Epithelial cell of prostate (primary cell): ENCODE measurements at regions not wholly inside any gene's neighbourhood (a gene's known extent, or its start where the extent isn't known, plus 50 kb on each side); places are given as distances from the start of the nearest gene placed in this dataset.
"Not testable (repeated sequence)": the region's sequence is repeated elsewhere in the genome, so short reads cannot be mapped to it uniquely, and the experiment has no call there.

Experiments used
- DNase-seq: peaks from one replicate; pipeline ENCODE4 v3.0.0-alpha.2; 2011; ENCODE audit warnings: low read depth, low spot score
- H3K27ac ChIP-seq: fragments of 450-650 bp; 2 replicates; pipeline ENCODE4 v1.5.1; 2017; ENCODE audit warnings: mild to moderate bottlenecking

DNA sequence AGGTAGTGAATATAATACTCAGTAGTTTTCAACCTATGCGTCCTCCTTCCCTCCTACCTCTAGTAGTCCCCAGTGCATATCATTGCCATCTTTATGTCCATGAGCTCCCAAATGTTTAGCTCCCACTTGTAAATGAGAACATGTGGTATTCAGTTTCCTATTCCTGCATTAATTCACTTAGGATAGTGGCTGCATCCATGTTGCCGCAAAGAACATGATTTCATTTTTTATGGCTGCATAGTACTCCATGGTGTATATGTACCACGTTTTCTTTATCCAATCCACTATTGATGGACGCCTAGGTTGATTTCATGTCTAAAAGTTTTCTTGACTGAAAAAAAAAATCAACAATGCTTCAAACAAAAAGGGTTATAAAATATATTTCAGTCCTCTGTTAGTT is 303.4 kb upstream of the SGCG start:
- no peak for DNase-seq
- H3K27ac ChIP-seq: no peak overlapping the region

DNA sequence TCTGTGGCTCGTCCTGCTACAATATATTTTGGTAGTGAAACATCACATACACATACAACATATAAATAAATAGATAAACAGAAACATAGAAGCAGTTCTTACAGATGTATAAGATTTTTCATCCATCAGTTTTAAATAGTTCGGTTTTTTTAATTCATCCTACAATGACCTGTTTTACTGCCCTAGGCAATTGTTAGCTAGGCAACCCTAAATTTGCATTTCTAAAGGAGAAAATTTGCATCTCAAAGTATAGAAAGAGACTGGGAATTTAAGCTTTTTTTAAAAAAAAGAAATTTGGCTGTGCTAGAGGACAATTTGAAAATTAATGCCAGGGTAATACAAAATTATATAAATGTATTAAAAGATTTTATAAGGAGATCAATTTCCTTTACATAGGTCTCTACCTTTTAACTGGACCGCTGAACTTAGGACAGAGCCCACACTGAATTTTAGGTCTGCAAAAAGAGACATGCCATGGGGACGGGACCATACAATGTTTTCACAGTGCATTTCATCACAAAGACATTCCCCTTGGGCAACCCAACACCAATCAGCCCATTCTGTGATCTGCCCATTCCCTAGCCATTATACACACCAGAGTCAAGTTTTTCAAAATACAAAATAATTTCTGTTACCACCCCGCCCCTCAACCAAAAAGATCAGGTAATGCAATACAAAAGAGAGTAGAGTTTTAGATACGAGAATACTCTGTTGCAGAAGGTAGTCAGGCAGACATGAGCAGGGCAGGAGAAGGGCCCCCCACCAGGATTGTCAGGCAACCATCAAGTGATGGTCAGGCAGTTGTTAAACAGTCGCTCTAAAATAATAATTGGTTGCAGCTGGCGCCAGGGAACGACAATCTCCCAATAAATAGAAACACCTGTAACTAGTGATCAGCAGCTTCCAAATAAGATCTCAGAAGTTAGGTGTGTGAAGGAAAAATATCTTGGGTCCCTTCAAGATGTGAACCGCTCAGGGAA is 299.7 kb upstream of the SGCG start:
- H3K27ac ChIP-seq: no peak overlapping the region
- DNase-seq: no peak

DNA sequence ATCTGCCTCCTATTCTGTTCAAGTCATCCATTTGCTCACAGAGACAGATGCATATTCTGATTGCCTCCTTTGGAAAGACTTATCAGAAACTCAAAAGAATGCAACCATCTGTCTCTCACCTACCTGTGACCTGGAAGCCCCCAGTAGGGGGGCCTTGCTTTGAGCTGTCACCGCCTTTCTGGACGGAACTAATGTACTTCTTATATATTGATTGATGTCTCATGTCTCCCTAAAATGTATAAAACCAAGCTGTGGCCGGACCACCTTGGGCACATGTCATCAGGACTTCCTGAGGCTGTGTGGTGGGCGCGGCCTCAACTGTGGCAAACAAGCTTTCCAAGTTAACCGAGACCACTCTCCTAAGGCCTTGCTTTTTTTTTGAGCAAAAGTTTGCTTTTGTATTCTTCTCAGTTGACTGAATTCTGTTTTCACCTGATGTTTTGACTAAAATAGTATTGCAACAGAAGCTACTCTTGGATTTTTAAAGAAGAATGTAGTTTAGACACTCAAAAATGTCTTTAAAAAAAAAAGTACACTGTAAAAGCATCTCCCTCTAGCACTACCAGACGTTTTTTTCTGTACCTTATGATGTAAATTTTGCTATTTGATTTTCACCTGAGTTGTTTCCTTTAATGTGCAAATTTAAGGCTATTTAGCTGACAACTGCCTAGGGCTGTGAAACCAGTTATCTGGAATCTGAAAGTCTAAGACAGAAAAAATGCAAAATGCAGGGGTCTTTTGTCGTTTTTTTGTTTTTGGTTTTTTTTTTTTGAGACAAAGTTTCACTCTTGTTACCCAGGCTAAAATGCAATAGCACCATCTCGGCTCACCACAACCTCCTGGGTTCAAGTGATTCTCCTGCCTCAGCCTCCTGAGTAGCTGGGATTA is 298.8 kb upstream of the SGCG start:
- not testable (repeated sequence) for H3K27ac ChIP-seq, DNase-seq

- no peak overlapping the region for H3K27ac ChIP-seq
- DNase-seq: no peak
Measured at GRCh38 chr13:22883262-22883840, 297.4 kb upstream of the SGCG start.

- DNase-seq: no peak
- H3K27ac ChIP-seq: no peak overlapping the region
Measured at GRCh38 chr13:22883956-22884355, 296.8 kb upstream of the SGCG start.

- H3K27ac ChIP-seq, DNase-seq: not testable (repeated sequence)
Measured at GRCh38 chr13:22886061-22886460, 294.7 kb upstream of the SGCG start.

- not testable (repeated sequence) for DNase-seq
Measured at GRCh38 chr13:22889376-22889775, 291.4 kb upstream of the SGCG start.

GRCh38 chr13:22893204-22893603 is 287.6 kb upstream of the SGCG start:
- peak overlapping the region; percentile 26 for H3K27ac ChIP-seq
- no peak for DNase-seq

More at GRCh38 chr13:22889376-22889775, 291.4 kb upstream of the SGCG start:
- peak overlapping the region; percentile 4 for H3K27ac ChIP-seq

GRCh38 chr13:22893777-22894176 is 287.0 kb upstream of the SGCG start:
- peak overlapping the region; percentile 26 for H3K27ac ChIP-seq
- no peak for DNase-seq

DNA sequence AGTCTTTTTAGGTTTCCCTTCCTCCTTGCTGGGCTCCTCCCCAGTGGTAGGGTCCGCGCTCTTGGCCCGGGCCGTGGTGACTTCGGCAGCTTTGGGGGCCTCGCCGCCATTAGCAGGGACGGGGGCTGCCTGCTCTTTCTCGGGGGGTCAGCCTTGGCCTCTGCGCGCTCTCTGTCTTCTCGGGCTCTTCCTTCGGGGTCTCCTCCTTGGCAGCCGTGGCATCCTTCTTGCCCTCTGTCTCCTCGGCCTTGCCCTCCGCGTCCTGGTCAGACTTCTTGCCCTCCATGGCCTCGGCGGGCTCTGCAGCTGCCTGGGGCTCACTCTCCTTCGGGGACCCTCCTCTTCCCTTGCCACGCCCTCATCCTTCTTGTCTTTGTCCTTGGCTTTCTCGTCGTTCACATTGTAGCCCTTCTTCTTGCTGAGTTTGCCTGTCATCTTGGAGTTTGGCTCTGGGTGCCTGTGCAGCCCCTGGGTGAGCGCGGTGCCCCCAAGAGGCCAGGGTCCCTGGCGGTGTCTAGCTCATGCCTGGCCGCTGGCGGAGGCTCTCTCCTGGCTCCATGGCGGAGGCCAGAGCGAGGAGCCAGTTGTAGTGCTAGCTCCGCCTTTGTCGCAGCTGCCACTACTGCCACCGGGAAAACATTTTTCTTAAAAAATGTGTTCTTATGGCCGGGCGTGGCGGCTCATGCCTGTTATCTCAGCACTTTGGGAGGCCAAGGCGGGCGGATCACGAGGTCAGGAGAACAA is 283.0 kb upstream of the SGCG start:
- DNase-seq: no peak
- H3K27ac ChIP-seq: no peak overlapping the region

GRCh38 chr13:22900416-22900951 is 280.3 kb upstream of the SGCG start:
- not testable (repeated sequence) for DNase-seq, H3K27ac ChIP-seq

GRCh38 chr13:22903301-22903700 is 277.5 kb upstream of the SGCG start:
- no peak overlapping the region for H3K27ac ChIP-seq
- no peak for DNase-seq

DNA sequence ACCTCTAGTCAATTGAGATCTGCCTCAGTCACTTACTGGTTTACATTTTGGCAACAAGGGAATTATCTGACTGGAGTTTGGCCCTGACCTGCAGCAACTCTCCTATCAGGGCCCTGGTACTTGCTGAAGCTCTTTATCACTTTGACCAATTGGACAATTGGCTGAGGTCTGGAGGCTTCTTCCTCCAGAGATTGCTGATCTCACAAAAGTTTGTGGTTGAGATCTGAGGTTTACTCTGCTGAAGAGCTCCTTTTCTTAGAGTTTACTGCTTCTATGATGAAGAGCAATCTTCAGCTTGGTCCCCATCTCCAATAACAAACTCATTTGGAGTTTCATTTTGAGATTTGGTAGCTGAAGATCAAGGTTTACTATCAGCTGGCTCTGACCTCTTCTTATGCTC is 276.9 kb upstream of the SGCG start:
- H3K27ac ChIP-seq: no peak overlapping the region
- DNase-seq: no peak

GRCh38 chr13:22915442-22916082 is 265.2 kb upstream of the SGCG start:
- H3K27ac ChIP-seq: peak overlapping the region; percentile 37
- DNase-seq: no peak

DNA sequence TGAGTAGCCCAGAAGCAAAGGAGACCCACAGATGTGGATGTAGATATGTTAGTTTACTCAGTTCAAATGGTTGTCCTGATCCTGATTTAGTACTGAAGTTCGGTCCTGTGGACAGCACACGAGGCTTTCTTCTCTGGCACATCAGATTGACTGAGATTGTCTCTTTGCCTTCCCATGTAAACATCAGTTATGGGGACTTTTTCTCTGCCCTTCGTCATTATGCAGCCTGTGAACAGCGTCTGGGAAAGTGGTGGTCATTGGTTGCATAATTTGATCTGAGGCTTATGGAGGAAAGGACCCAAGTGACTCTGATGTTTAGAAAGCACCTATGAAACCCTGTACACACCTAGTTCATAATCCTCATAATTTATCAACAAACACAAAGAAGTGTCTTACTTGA is 264.5 kb upstream of the SGCG start:
- DNase-seq, H3K27ac ChIP-seq: not testable (repeated sequence)

DNA sequence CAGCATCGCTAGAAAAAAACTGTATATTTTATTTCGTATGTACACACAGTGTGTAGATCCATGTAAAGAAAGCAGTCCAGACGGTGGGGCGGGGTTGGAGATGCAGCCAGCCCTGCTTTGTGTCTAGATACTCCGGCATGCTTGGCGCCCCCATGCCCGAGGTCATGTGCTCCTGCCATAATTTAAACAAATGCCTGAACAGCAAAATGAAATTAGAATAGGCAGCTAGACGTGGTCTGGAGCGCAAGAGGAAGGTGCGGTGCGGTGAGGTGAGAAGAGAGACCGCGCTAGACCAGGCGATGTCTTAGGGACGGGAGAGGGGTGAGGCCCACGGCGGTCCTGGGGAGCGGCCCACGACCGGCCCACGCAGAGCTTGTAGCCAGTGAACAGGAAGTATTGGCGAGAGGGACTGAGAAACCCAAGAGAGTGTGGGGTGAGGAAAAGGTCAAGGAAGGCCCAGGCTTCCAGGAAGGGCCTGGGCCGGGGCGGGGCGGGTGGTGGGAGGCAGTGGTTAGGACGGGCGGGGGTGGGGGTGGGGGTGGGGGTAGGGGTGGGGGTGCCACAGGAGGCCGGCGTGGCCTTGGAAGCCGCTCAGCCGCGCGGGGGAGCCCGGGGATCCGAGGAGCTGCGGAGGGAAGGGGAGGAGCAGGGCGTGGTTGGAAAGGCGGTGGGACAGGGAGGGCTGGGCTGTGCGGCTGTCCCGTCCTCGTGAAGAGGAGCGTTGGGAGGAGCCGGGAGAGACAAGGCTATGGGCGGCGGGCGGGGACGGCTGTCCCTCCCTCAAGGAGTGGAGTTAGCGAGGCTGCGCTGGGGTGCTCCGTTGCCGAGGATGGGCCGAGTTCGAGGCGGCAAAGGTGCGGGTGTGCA is 254.7 kb upstream of the SGCG start:
- no peak for DNase-seq
- H3K27ac ChIP-seq: no peak overlapping the region

DNA sequence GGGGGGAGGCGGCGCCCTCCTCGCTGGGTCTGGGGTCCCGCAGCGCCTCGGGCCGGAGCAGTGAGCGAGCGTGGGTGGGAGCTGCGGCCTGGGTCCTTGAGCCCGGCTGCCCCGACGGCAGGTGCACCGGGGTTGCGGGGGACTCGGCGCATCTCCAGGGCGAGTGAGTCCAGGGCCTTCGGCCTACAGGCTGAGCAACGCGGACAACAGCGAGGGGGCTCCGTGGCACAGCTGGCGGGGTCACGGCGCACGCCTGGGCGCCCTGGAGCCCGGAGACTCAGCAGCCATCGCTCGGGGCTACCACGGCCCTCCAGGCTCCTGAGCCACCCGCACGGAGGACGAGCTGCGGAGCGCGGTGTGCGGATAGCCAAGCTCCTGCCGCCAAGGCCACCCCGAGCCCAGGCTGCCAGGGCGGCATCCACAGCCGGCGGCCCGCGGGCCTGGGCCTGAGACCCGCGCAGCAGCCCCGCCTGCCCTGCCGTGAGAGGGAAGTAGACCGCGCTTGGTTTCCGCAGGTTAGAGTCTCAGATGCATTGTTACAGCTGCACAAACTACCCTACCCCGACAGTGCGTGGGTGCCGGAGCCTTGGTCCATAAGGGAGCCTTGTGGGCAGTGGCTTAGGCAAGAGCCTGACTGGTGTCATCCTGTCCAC is 253.9 kb upstream of the SGCG start:
- DNase-seq: no peak
- no peak overlapping the region for H3K27ac ChIP-seq

GRCh38 chr13:22927845-22928244 is 252.9 kb upstream of the SGCG start:
- DNase-seq: not testable (repeated sequence)
- H3K27ac ChIP-seq: peak overlapping the region; percentile 2
